DOHH2 (cell line): ENCODE measurements at regions not wholly inside any gene's neighbourhood (a gene's known extent, or its start where the extent isn't known, plus 50 kb on each side); places are given as distances from the start of the nearest gene placed in this dataset.

Experiments
- EZH2phosphoT487 ChIP-seq: fragments of 200-600 bp; sonication (generic); IDR thresholded peaks from 2 replicates; pipeline ENCODE4 v1.6.1; 2017; ENCODE audit warnings: borderline replicate concordance, mild to moderate bottlenecking, antibody characterized with exemption, low read length, moderate library complexity, mixed read lengths
- TF ChIP-seq, protein P1 (sequence below): fragments of 200-600 bp; sonication (generic); IDR thresholded peaks from one replicate; pipeline ENCODE4 v1.5.1; 2014; ENCODE audit warnings: antibody characterized with exemption, mild to moderate bottlenecking, low read depth, low read length; ENCODE audit not compliant: poor library complexity, severe bottlenecking

- TF ChIP-seq, protein P1, sequence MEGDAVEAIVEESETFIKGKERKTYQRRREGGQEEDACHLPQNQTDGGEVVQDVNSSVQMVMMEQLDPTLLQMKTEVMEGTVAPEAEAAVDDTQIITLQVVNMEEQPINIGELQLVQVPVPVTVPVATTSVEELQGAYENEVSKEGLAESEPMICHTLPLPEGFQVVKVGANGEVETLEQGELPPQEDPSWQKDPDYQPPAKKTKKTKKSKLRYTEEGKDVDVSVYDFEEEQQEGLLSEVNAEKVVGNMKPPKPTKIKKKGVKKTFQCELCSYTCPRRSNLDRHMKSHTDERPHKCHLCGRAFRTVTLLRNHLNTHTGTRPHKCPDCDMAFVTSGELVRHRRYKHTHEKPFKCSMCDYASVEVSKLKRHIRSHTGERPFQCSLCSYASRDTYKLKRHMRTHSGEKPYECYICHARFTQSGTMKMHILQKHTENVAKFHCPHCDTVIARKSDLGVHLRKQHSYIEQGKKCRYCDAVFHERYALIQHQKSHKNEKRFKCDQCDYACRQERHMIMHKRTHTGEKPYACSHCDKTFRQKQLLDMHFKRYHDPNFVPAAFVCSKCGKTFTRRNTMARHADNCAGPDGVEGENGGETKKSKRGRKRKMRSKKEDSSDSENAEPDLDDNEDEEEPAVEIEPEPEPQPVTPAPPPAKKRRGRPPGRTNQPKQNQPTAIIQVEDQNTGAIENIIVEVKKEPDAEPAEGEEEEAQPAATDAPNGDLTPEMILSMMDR = no peak
- no peak for TF ChIP-seq EZH2phosphoT487
These were observed 236.7 kb upstream of the JADE1 start for GRCh38 chr4:128572778-128573241.
